NCI-H345 (cell line): ENCODE measurements at regions not wholly inside any gene's neighbourhood (a gene's known extent, or its start where the extent isn't known, plus 50 kb on each side); places are given as distances from the start of the nearest gene placed in this dataset.
"Not testable (repeated sequence)": the region's sequence is repeated elsewhere in the genome, so short reads cannot be mapped to it uniquely, and the experiment has no call there.

Experiments used
- DNase-seq: peaks from one replicate; lab custom pipeline; 2025; lab: John Stamatoyannopoulos, UW

DNA sequence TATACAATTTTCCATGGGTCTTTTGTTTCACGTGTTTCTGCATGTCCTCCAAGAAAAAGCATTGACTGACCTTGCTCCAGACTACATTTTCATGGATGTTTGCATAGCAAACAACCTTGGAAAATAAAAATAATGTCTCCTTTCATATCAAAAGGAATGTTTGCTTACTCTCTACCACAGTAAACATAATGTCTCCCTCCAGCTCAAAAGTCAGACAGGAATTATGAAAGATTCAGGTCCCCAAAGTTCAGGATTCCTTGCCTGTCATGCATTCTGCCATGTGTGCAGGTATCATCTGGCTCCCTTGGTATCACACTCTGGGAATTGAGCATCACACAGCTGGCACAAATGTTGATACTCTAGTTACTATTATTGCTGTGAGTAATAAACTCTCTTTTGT, 103.1 kb upstream of the ZC3H15 start:
- DNase-seq: no peak

DNA sequence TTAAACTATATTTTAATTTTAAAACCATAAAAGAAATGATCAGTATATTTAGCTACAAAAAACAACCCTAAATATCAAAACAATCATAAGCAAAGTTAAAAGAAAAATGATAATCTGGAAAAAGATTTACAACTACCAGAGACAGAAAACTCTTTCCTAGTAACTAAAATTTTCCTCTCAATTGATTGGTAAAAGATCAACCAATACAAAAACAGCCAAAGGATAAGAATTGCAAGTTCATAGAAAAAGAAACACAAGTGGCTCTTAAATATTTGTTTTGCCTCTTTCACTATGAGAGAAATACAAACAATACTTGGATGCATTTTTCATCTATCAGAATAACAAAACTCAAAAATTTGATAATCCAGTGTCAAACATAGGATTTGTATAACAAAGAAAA, 101.8 kb upstream of the ZC3H15 start:
- DNase-seq: no peak

DNA sequence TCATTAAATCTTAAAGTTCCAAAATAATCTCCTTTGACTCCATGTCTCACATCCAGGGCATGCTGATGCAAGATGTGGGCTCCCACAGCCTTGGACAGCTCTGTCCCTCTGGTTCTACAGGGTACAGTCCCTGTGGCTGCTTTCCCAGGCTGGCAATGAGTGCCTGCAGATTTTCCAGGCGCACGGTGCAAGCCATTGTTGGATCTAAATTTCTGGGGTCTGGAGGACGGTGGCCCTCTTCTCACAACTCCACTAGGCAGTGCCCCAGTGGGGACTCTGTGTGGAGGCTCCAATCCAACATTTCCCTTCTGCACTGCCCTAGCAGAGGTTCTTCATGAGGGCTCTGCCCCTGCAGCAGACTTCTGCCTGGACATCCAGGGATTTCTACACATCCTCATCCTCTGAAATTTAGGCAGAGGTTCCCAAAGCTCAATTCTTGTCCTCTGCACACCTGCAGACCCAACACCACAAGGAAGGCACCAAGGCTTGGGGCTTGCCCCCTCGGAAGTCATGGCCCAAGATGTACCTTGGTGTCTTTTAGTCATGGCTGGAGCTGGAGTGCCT, 100.3 kb upstream of the ZC3H15 start:
- DNase-seq: not testable (repeated sequence)

DNA sequence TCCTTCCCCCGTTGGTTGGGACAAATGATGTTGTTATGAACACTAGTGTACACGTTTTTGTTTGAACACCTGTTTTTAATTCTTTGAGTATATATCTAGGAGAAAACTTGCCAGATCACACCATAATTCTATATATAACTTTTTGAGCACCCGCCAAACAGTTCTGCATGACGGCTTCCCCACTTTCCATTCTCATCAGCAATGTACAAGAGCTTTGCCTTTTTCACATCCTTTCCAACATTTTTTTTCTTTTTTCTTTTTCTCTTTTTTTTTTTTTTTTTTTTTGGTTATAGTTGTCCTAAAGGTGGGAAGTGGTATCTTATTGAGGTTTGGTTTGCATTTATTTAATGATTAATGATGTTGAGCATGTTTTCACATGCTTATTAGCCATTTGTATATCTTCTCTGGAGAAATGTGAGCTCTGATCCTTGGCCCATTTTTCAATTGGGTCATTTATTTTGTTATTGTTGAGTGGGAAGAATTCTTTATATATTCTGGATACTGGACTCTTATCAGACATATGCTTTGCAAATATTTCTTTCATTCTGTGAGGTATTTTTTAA, 86.9 kb upstream of the ZC3H15 start:
- DNase-seq: no peak

DNA sequence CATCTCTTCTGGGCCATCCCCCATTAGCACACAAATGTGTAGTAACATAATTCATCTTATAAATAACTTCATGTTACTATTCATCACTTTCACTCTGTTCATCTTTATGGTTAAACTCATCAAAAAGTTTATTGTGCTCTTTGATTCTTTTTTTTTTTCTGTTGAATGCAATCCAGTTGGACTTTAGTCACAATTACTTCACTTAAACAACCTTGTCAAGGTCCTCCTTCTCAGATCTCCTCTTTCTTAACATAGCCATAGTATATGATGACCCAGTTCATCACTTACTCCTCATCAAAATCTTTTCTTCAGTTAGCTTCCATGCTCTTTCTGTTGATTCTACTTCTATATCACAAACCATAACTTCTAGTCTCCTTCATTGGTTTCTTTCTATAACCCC, 80.2 kb upstream of the ZC3H15 start:
- DNase-seq: no peak

DNA sequence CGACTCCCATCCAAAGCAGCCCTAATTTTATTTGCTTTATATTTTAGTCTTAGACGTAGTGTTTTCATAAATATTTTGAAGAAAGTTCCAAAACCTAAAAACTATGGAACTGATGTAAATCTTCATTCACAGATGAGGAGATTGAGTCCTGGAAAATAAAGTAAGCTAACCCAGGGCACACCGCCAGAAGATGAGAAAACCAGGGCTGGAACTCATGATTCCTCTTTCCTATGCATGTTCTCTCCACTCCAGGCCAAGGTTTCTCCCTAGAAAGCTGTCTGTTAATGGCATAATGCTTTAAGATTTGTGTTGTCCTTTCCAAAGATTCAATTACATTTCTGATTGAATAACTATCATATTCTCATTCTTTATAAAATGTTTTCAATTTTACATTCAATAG, 78.4 kb upstream of the ZC3H15 start:
- no peak for DNase-seq

DNA sequence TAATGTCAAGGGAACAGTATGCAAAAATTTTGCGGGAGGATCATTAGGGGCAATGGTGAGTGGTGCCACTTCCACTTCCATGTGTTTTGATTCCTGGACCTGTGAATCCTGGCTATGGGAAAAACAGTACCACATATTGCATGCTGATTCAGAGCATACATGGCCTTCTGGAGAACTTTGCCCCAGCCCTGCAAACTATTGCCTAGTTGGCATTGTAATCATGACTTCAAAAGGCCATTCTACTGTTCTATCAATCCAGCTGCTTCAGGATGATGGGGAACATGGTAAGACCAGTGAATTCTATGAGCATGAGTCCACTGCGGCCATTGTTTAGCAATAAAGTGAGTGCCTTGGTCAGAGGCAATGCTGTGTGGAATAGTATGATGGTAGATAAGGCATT, 75.3 kb upstream of the ZC3H15 start:
- DNase-seq: no peak

DNA sequence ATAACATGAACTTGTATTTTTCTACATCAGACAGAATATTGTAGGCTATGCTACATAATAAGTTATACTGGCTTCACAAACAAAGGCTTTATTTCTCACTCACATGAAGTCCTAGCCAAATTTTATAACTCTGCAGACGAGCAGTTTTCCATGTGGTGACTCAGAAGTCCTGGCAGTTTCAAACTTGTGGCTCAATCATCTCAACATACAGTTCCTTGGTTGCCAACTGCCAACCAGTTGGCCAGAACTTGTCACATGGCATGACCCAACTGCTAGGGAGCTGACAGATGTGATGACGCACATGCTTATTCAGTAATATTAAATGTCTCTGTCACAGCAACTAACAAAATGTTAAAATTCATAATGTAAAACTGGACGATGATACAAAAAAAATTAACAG, 63.8 kb upstream of the ZC3H15 start:
- DNase-seq: no peak

DNA sequence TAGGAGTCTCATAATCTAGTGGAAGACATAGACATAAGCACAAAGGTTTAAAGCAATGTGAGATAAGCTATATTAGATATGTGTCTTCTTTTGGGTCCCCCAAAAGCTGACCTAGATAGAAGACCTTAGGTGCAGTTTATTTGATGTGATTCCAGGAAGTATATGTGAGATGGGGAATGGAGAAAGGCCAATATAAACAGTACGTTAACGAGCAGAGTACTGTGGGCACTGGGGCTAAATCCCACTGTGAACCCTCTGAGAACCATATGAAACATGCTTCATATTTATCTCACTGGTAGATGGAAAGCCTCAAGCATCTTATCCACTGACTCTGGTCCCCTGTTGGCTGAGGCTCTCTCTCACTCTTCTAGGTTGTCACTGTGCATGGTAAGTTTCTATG, 62.6 kb upstream of the ZC3H15 start:
- DNase-seq: no peak

DNA sequence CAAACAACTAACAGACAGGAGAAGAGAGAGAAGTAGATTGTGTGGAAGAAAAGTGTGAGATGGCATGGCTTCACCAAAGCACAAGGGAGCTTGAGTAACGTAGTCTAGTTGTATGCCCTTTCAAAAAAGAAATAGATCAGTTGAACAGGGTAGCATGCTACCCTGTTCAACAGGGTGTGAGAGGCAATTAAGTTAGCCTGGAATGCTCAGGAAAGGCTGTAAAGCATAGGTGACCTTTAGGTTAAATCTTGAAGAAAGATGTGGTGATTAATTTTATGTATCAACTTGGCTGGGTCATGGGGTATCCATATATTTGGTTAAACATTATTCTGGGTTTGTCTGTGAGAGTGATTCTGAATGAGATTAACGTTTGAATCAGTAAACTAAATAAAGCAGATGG, 61.8 kb upstream of the ZC3H15 start:
- DNase-seq: no peak

DNA sequence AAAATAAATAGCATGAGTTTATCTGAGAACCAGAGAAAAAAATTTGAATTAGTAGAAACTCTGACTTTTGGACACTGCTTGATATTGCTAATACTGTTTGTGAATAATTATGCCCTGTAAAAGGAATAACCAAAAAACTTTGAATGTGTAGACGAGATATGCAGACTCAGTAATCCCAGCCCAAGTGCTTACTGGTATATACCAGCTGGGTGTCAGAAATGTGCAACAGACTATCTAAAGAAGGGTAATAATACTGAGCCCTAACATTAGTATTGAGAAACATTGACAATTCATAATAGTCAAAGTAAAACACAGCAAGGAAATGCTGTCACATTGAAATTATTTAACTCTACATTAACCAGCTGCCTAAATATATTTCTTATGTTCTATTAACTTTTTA, 60.5 kb upstream of the ZC3H15 start:
- DNase-seq: no peak

DNA sequence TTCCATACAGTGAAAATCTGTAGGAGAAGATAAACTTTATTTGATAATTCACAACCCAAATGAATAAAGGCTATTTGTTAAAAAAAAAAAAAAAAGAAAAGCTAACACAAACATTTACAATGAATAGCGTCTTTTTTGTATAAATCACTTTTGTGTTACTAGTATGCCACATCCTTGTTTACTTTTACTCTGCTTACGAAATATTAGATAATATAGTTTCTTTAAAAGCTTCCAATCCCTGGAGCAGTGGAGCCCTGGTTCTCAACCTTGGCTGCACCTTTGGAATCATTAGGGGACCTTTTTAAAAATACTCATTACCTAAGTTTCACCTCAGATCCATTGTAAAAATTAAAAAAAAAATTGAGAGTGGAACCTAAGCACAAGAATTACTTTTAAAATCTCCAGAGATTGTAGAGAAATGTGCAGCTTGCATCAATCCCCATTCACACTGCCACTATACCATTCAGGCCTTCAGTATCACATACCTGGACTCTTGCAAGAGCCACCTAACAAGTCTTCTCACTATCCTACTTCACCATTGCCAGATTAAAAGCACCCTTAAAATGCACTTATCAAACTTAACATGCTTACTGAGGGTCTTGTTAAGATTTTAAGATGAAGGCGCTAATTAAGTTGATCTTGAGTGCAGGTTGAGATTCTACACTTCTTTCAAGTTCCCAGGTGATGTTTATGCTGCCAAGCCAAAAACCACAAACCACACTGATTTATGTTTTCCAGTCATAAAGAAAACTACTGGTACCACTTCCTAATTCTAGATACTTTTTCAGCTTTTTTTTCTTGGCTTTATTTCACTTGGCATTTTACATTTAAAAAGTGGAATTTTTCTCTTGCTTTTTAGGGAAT, 59.7 kb upstream of the ZC3H15 start:
- no peak for DNase-seq

DNA sequence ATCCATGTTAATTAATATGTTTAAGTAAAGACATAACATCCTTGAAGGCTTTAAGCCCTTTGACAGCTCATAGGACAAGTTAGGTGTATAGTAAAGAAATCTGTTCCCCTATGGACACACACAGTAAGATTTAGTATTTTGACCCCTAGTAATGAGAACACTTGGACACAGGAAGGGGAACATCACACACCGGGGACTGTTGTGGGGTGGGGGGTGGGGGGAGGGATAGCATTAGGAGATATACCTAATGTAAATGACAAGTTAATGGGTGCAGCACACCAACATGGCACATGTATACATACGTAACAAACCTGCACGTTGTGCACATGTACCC, 59.1 kb upstream of the ZC3H15 start:
- not testable (repeated sequence) for DNase-seq

DNA sequence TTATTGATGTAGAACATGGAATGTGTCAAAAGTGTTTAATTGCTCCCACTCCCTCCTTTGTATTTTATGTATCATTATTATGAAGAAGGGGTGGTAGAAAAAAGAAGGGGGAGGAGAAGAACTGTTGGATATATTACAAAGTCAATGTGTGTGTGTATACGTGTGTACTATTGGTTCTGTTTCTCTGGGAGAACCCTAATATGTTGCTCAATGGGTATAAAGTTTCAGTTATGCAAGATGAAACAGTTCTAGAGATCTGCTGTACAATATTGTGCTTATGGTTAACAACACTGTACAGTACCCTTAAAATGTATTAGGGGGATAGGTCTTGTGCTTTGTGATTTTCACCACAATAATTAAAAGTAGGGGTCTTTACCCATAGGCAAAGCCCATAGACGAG, 58.1 kb upstream of the ZC3H15 start:
- DNase-seq: no peak

DNA sequence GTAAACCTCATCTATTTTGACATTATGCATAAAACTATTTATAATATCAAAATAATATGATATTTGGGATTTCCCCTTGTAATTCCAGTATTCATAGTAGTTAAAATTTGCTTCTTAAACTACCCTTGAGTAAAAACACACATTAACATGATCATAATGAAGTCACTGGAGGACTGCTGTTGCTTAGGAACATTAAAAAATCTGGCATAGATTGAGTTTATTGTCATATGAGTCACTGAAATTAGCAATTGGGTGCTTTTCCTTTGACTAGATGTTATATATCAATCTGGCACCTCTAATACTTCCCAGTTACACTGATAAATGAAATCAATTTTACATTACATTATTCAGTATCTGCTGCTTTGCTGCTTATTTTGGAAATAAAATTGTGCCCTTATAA, 57.0 kb upstream of the ZC3H15 start:
- DNase-seq: no peak

DNA sequence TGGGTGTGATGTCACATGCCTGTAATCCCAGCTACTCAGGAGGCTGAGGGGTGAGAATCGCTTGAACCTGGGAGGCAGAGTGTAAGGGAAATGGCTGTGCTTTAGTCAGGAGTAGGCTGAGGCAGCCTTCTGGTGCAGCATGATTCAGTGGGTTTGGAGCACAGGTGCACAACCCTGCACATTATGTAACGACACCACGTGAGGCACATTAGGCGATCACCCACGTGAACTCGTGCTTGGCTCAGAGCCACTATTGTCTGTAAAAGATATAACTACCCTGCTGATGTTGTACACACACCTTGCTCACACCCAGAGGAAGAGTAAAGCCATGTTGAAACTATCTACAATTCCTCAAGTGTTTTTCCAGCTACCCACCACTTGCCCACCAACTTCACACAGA, 54.8 kb upstream of the ZC3H15 start:
- DNase-seq: no peak

DNA sequence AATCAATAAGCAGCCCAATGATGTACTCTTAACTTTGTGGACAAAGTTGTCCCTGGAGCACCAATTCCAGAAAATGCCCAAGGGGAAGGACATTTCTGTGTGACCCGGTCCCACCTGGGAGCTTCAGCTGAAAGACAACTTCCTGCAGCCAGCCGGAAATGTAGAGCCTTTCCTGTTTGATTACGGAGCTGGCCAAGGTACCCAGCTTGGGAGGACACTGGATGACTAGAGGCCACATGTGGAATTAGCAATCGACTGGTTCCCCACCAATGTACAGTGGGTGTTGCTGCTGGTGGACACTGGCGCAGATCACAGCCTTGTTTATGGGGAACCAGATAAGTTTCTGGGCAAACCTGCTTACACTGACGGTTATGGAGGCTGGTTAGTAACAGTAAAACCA, 53.0 kb upstream of the ZC3H15 start:
- DNase-seq: no peak

DNA sequence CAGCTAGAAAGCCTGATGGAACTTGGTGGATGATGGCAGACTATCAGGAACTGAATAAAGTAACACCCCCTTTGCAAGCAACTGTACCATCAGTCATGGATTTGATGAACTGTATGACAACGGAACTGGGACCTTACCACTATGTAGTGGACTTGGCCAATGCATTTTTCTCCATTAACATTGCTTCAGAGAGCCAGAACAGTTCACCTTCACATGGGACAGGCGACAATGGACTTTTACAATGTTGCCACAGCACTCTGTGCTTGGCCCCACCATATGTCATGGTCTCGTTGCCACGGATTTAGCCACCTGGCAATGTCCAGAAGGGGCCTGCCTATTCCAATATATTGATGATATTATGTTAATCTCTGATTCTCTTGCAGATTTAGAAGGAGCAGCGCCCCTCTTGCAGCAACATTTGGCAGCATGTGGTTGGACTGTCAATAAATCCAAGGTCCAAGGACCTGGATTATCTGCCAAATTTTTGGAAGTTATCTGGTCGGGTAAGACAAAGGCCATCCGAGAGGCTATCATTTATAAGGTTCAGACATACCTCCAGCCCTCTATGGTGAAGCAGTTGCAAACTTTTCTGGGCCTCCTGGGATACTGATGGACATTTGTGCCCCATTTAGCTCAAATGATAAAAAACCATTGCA, 52.2 kb upstream of the ZC3H15 start:
- DNase-seq: no peak
